GM12878 (cell line): ENCODE measurements at regions not wholly inside any gene's neighbourhood (a gene's known extent, or its start where the extent isn't known, plus 50 kb on each side); places are given as distances from the start of the nearest gene placed in this dataset.

Source experiments
- ATF3 ChIP-seq: IDR thresholded peaks from 2 replicates; pipeline ENCODE4 v1.6.1; 2011; ENCODE audit warnings: low read depth, mild to moderate bottlenecking, low read length, moderate library complexity, borderline replicate concordance; ENCODE audit errors: extremely low read depth
- MEF2A ChIP-seq: IDR thresholded peaks from 2 replicates; pipeline ENCODE4 v1.6.1; 2011; ENCODE audit warnings: low read depth, mild to moderate bottlenecking, low read length, moderate library complexity; ENCODE audit not compliant: insufficient read depth
- RFX5 ChIP-seq: IDR thresholded peaks from 2 replicates; pipeline ENCODE4 v1.6.1; 2011; ENCODE audit warnings: low read depth, low read length, improper control_type of control experiment
- STAT1 ChIP-seq: fragments of 450-650 bp; conservative IDR thresholded peaks from 2 replicates; pipeline ENCODE4 v1.6.1; 2014; ENCODE audit warnings: antibody characterized with exemption, mild to moderate bottlenecking
- TF ChIP-seq, protein P1 (sequence below), 3 experiments: IDR thresholded peaks in 2 of 3; conservative IDR thresholded peaks in 1 of 3; 2 replicates each; pipeline ENCODE4 v1.5.1; 2011; ENCODE audit warnings: low read depth in 3 of 3, low read length in 3 of 3, mild to moderate bottlenecking in 3 of 3, control low read depth in 2 of 3, moderate library complexity in 2 of 3, inconsistent platforms in 1 of 3, mixed read lengths in 1 of 3; ENCODE audit not compliant: control insufficient read depth in 2 of 3, insufficient read depth in 1 of 3; ENCODE audit errors: extremely low read depth in 1 of 3

GRCh38 chr6:149220882-149221773 lies 96.4 kb upstream of the TAB2 start:
- TF ChIP-seq, protein P1, sequence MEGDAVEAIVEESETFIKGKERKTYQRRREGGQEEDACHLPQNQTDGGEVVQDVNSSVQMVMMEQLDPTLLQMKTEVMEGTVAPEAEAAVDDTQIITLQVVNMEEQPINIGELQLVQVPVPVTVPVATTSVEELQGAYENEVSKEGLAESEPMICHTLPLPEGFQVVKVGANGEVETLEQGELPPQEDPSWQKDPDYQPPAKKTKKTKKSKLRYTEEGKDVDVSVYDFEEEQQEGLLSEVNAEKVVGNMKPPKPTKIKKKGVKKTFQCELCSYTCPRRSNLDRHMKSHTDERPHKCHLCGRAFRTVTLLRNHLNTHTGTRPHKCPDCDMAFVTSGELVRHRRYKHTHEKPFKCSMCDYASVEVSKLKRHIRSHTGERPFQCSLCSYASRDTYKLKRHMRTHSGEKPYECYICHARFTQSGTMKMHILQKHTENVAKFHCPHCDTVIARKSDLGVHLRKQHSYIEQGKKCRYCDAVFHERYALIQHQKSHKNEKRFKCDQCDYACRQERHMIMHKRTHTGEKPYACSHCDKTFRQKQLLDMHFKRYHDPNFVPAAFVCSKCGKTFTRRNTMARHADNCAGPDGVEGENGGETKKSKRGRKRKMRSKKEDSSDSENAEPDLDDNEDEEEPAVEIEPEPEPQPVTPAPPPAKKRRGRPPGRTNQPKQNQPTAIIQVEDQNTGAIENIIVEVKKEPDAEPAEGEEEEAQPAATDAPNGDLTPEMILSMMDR (IDR thresholded peaks at IDR 0.05 in 2 of 3, conservative IDR thresholded peaks at IDR 0.05 in 1 of 3; ENCODE audit: control insufficient read depth in 2 of 3, extremely low read depth in 1 of 3, insufficient read depth in 1 of 3, low read depth in 3 of 3, low read length in 3 of 3), result no peak
- no peak for TF ChIP-seq MEF2A
- no peak for TF ChIP-seq RFX5
- TF ChIP-seq ATF3, result no peak
- TF ChIP-seq STAT1, result no peak
